Upper lobe of left lung (tissue), 6 donors: ENCODE measurements at regions not wholly inside any gene's neighbourhood (a gene's known extent, or its start where the extent isn't known, plus 50 kb on each side); places are given as distances from the start of the nearest gene placed in this dataset.

ENCODE experiments used
- ATAC-seq, 2 donors: fragments of 200-7000 bp; cut with Tn5 transposase; one replicate each; pipeline ENCODE4 v1.9.1; 2022; ENCODE audit warnings: mild to moderate bottlenecking in 2 of 2, moderate library complexity in 2 of 2; ENCODE audit not compliant: low FRiP score in 2 of 2
- DNase-seq, 2 donors: peaks; one replicate each; pipeline ENCODE4 v3.0.0-alpha.2; 2019 to 2020
- H3K27ac ChIP-seq, 4 donors: fragments of 200-600 bp; sonication (generic); one replicate each; pipeline ENCODE4 v1.5.1; 2016 to 2019
- H3K27me3 ChIP-seq, 4 donors: fragments of 200-600 bp; sonication (generic); one replicate each; pipeline ENCODE4 v1.5.1; 2017 to 2019
- H3K36me3 ChIP-seq, 4 donors: fragments of 200-600 bp; sonication (generic); one replicate each; pipeline ENCODE4 v1.5.1; 2016 to 2019
- H3K4me1 ChIP-seq, 4 donors: fragments of 200-600 bp; sonication (generic); one replicate each; pipeline ENCODE4 v1.5.1; 2018 to 2019
- H3K4me3 ChIP-seq, 4 donors: fragments of 200-600 bp; sonication (generic); one replicate each; pipeline ENCODE4 v1.5.1; 2017 to 2019; ENCODE audit warnings: mild to moderate bottlenecking in 2 of 4, moderate library complexity in 1 of 4
- H3K9me3 ChIP-seq, 4 donors: fragments of 200-600 bp; sonication (generic); one replicate each; pipeline ENCODE4 v1.5.1; 2018 to 2019
- CTCF ChIP-seq, 6 experiments: fragments of 450-650 bp in 4 of 6; fragments of 200-600 bp in 2 of 6; sonication (generic) in 2 of 6; IDR thresholded peaks; one replicate each; pipeline ENCODE4 v1.5.1; 2016 to 2019; ENCODE audit warnings: antibody characterized with exemption in 6 of 6
- EP300 ChIP-seq, 4 donors: sonication (generic); formaldehyde crosslinking; IDR thresholded peaks; one replicate each; pipeline ENCODE4 v1.5.1; 2017; ENCODE audit warnings: antibody characterized with exemption in 4 of 4, control low read depth in 2 of 4
- POLR2A ChIP-seq, 4 donors: fragments of 450-650 bp; IDR thresholded peaks; one replicate each; pipeline ENCODE4 v1.5.1; 2016 to 2017; ENCODE audit warnings: antibody characterized with exemption in 4 of 4, mild to moderate bottlenecking in 2 of 4
- POLR2AphosphoS5 ChIP-seq, 2 donors: sonication (generic); formaldehyde crosslinking; IDR thresholded peaks; one replicate each; pipeline ENCODE4 v1.5.1; 2017; ENCODE audit warnings: antibody characterized with exemption in 2 of 2
- whole genome bisulfite sequencing, 2 donors: methylation state at CpG; one replicate each; pipeline ENCODE4 v1.1.5; 2017 to 2018; 5-methylcytosine and 5-hydroxymethylcytosine counted together
- donor health status: DM: no; HTN: no; CAD: no; lungs with moderate emphysema.
- donor health status: DM: no; HTN: yes; CAD: no; lungs with severe emphysema.

GRCh38 chr1:60598041-60598910 is 484.1 kb upstream of the NFIA start:
- Histone ChIP-seq H3K27me3 (no peaks in the 10 kb centered on the region), H3K4me3 (no peak overlapping the region), H3K4me1 (no peaks in the 10 kb centered on the region), H3K27ac (no peak overlapping the region), H3K9me3 (no peaks in the 10 kb centered on the region), H3K36me3 (no peaks in the 10 kb centered on the region)
- no peak for ATAC-seq
- 71 to 87% methylated on average over 5 of the region's 5 CpGs for WGBS, 2 donors
- DNase-seq, result no peak
- no peak for TF ChIP-seq EP300 (IDR thresholded peaks at IDR 0.05)
- no peak for TF ChIP-seq CTCF (IDR thresholded peaks at IDR 0.05)
- TF ChIP-seq POLR2A (IDR thresholded peaks at IDR 0.05), result no peak
- TF ChIP-seq POLR2AphosphoS5 (IDR thresholded peaks at IDR 0.05), result no peak

- no peak for ATAC-seq
- 76 to 83% methylated on average over 8 of the region's 8 CpGs for WGBS, 2 donors
These were observed 485.3 kb upstream of the NFIA start for GRCh38 chr1:60596791-60597750.

GRCh38 chr1:60591583-60591982 is 490.8 kb upstream of the NFIA start:
- no peaks in the 10 kb centered on the region for H3K27me3 ChIP-seq

More at GRCh38 chr1:60596791-60597750, 485.3 kb upstream of the NFIA start:
- no peaks in the 10 kb centered on the region for H3K36me3 ChIP-seq
- no peaks in the 10 kb centered on the region for H3K27me3 ChIP-seq
- H3K4me3 ChIP-seq, result no peak overlapping the region
- TF ChIP-seq CTCF (IDR thresholded peaks at IDR 0.05) (no peak), EP300 (IDR thresholded peaks at IDR 0.05) (no peak)
- DNase-seq, result no peak
- H3K9me3 ChIP-seq, result no peaks in the 10 kb centered on the region
- H3K27ac ChIP-seq, result no peak overlapping the region
- H3K4me1 ChIP-seq, result no peaks in the 10 kb centered on the region

GRCh38 chr1:60589916-60590315 is 492.4 kb upstream of the NFIA start:
- no peaks in the 10 kb centered on the region for H3K4me1 ChIP-seq
- TF ChIP-seq CTCF (IDR thresholded peaks at IDR 0.05), result no peak
- TF ChIP-seq POLR2AphosphoS5 (IDR thresholded peaks at IDR 0.05), result no peak
- no peak for TF ChIP-seq POLR2A (IDR thresholded peaks at IDR 0.05)
- no peak for TF ChIP-seq EP300 (IDR thresholded peaks at IDR 0.05)
- no peak overlapping the region for H3K4me3 ChIP-seq
- DNase-seq, result no peak
- no peak overlapping the region for H3K27ac ChIP-seq
- no peaks in the 10 kb centered on the region for H3K9me3 ChIP-seq
- H3K27me3 ChIP-seq, result no peaks in the 10 kb centered on the region
- no peaks in the 10 kb centered on the region for H3K36me3 ChIP-seq
- ATAC-seq, result no peak

More at GRCh38 chr1:60591583-60591982, 490.8 kb upstream of the NFIA start:
- WGBS, 2 donors, result 98 to 100% methylated on average over 1 of the region's 1 CpG
- Histone ChIP-seq H3K4me3 (no peak overlapping the region), H3K36me3 (no peaks in the 10 kb centered on the region), H3K27ac (no peak overlapping the region), H3K4me1 (no peaks in the 10 kb centered on the region), H3K9me3 (no peaks in the 10 kb centered on the region)
- no peak for TF ChIP-seq EP300 (IDR thresholded peaks at IDR 0.05)
- no peak for TF ChIP-seq POLR2AphosphoS5 (IDR thresholded peaks at IDR 0.05)
- TF ChIP-seq POLR2A (IDR thresholded peaks at IDR 0.05), result no peak
- TF ChIP-seq CTCF (IDR thresholded peaks at IDR 0.05), result no peak
- no peak for DNase-seq
- ATAC-seq, result no peak
